ENCODE measurements at regions not wholly inside any gene's neighbourhood (a gene's known extent, or its start where the extent isn't known, plus 50 kb on each side); places are given as distances from the start of the nearest gene placed in this dataset.
"Not testable (repeated sequence)": the region's sequence is repeated elsewhere in the genome, so short reads cannot be mapped to it uniquely, and the experiment has no call there.

GRCh38 chr7:47172602-47173539 is 409.0 kb downstream of the TNS3 start:
- not testable (repeated sequence) for TF ChIP-seq POLR2A, POU2F2, POLR2AphosphoS5, TAF1, SPI1 (IDR thresholded peaks at IDR 0.05; ENCODE audit: low read depth, low read length)
